ENCODE measurements at regions not wholly inside any gene's neighbourhood (a gene's known extent, or its start where the extent isn't known, plus 50 kb on each side); places are given as distances from the start of the nearest gene placed in this dataset.

GRCh38 chr13:105341758-105342157 is 1193.7 kb downstream of the EFNB2 start:
- TF ChIP-seq WT1 (tag by site-specific recombination; IDR thresholded peaks at IDR 0.05) (no peak), ZBTB20 (tag by site-specific recombination; IDR thresholded peaks at IDR 0.05) (no peak), ZNF266 (tag by site-specific recombination; IDR thresholded peaks at IDR 0.05; ENCODE audit: low read depth) (no peak), ZNF580 (tag by site-specific recombination; IDR thresholded peaks at IDR 0.05) (no peak), ZNF114 (tag by site-specific recombination; IDR thresholded peaks at IDR 0.05) (no peak), ZNF221 (tag by site-specific recombination; IDR thresholded peaks at IDR 0.05; ENCODE audit: borderline replicate concordance) (no peak), ZNF639 (tag by site-specific recombination; IDR thresholded peaks at IDR 0.05) (no peak), ZBTB10 (tag by site-specific recombination; IDR thresholded peaks at IDR 0.05) (no peak), TSHZ1 (tag by site-specific recombination; IDR thresholded peaks at IDR 0.05; ENCODE audit: borderline replicate concordance) (no peak), ZNF16 (tag by site-specific recombination; IDR thresholded peaks at IDR 0.05; ENCODE audit: low read depth) (no peak), ZBTB48 (tag by site-specific recombination; IDR thresholded peaks at IDR 0.05) (no peak), SETDB1 (IDR thresholded peaks at IDR 0.05; ENCODE audit: insufficient read length, low read length) (no peak), ZNF423 (tag by site-specific recombination; IDR thresholded peaks at IDR 0.05) (no peak), ZNF341 (tag by site-specific recombination; IDR thresholded peaks at IDR 0.05; ENCODE audit: low read depth) (no peak), ZNF658 (tag by site-specific recombination; IDR thresholded peaks at IDR 0.05) (no peak), IKZF3 (tag by site-specific recombination; IDR thresholded peaks at IDR 0.05) (no peak), ZNF501 (tag by site-specific recombination; IDR thresholded peaks at IDR 0.05) (no peak), ZNF529 (tag by site-specific recombination; IDR thresholded peaks at IDR 0.05; ENCODE audit: insufficient replicate concordance) (no peak), ZNF132 (tag by site-specific recombination; IDR thresholded peaks at IDR 0.05; ENCODE audit: borderline replicate concordance) (no peak)
- CTCF ChIA-PET = no interaction called here
- Histone ChIP-seq H3K4me3 (ENCODE audit: low read depth, low read length) (no peak overlapping the region), H3K36me3 (ENCODE audit: control insufficient read depth in 2 of 2, insufficient read depth in 1 of 2, low read length in 2 of 2) (no peaks in the 10 kb centered on the region), H3K9me3 (ENCODE audit: control insufficient read depth, insufficient read depth, low read depth, low read length) (no peaks in the 10 kb centered on the region), H3K4me1 (ENCODE audit: control insufficient read depth, insufficient read depth, low read length) (no peaks in the 10 kb centered on the region), H3K27ac (ENCODE audit: extremely low read depth, low read depth, low read length) (no peak overlapping the region)
- POLR2A ChIA-PET = no interaction called here

- ChIA-PET POLR2A (no interaction called here), CTCF (no interaction called here)
- no peaks in the 10 kb centered on the region for H3K4me1 ChIP-seq (ENCODE audit: control insufficient read depth, insufficient read depth, low read length)
- no peaks in the 10 kb centered on the region for H3K9me3 ChIP-seq (ENCODE audit: control insufficient read depth, insufficient read depth, low read depth, low read length)
- no peak overlapping the region for H3K27ac ChIP-seq (ENCODE audit: extremely low read depth, low read depth, low read length)
- H3K4me3 ChIP-seq (ENCODE audit: low read depth, low read length) = no peak overlapping the region
- no peaks in the 10 kb centered on the region for H3K36me3 ChIP-seq (ENCODE audit: control insufficient read depth in 2 of 2, insufficient read depth in 1 of 2, low read length in 2 of 2)
- TF ChIP-seq ZNF223 (tag by site-specific recombination; IDR thresholded peaks at IDR 0.05) (no peak), ZNF585B (tag by site-specific recombination; IDR thresholded peaks at IDR 0.05) (no peak), EGR2 (tag by site-specific recombination; IDR thresholded peaks at IDR 0.05; ENCODE audit: low read depth) (no peak), ZNF146 (tag by site-specific recombination; IDR thresholded peaks at IDR 0.05) (no peak), ZNF513 (tag by site-specific recombination; IDR thresholded peaks at IDR 0.05) (no peak), ZNF449 (tag by site-specific recombination; IDR thresholded peaks at IDR 0.05) (no peak), ZNF239 (tag by site-specific recombination; IDR thresholded peaks at IDR 0.05) (no peak), MYNN (tag by site-specific recombination; IDR thresholded peaks at IDR 0.05; ENCODE audit: borderline replicate concordance) (no peak)
Observed at GRCh38 chr13:105341256-105341655, 1194.2 kb downstream of the EFNB2 start.
